ENCODE measurements at regions not wholly inside any gene's neighbourhood (a gene's known extent, or its start where the extent isn't known, plus 50 kb on each side); places are given as distances from the start of the nearest gene placed in this dataset.

GRCh38 chr17:65403626-65404025 lies 157.8 kb downstream of the AXIN2 start:
- no peak for DNase-seq

DNA sequence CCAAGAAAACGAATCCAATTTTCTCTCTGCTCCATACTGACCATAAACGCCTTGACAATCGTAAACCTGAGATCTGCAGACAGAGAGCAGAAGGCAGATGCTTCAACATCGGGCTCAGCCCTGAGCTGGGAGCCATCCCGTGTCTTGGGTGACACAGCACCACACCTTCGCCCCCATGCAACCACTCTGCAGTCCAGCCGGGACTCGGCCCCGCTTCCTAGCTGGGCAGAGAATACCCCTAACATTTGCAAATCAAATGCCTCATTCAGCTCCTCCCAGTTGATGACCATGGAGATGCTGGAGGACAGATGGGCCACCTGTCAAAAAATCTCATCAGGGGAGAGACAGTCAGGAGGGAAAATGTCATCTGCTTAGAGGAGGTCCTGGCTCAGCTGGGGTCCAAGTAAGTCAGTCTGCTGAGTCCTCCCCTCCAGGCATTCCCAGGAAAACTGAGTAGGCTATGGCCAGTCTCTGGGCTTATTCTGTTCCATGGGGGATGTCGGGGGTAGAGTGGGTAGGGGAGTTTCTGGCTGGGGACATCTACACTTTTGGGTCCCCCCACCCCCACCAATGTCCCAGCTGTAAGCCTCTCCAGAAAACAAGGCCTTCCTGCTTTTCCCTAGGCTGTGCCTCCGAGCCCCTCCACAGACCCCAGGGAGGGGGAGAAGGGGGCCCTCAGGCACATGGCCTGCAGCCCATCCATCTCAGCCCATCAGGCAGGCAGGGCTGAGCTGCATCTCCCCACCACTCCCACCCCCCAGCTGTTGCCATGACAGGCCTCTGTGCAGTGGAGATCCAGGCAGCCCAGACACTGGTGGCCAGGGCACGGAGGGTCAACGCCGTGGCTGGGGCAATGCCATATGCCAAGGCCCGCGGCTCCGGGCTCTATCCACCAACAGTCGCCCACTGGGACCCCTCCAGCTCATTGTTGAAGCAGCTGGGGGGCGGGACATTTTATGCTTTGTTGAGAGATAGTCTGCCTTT lies 158.6 kb downstream of the AXIN2 start:
- DNase-seq: no peak

GRCh38 chr17:65401561-65401960 lies 159.9 kb downstream of the AXIN2 start:
- DNase-seq: no peak

GRCh38 chr17:65400701-65401100 lies 160.7 kb downstream of the AXIN2 start:
- no peak for DNase-seq

GRCh38 chr17:65398040-65398787 lies 163.2 kb downstream of the AXIN2 start:
- no peak for DNase-seq

DNA sequence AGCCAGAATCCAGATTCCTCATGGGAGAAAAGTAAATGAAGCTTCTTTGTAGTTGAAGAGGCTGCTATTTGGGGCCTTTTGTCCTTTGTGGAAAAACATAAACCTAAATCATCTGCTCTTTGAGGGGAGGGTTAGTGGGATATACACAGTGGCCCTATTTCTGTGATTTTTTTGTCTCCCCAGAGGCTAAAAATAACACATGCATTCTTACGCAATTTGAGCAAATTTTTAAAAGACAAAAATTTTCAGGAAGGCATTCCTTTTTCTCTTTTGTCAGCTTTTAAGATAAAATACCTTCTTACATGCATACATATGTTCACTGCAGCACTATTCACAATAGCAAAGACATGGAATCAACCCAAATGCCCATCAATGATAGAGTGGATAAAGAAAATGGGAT lies 165.5 kb downstream of the AXIN2 start:
- DNase-seq: no peak

GRCh38 chr17:65394811-65395472 lies 166.5 kb downstream of the AXIN2 start:
- DNase-seq: no peak

GRCh38 chr17:65393514-65393913 lies 167.9 kb downstream of the AXIN2 start:
- DNase-seq: no peak

GRCh38 chr17:65389949-65390348 lies 171.5 kb downstream of the AXIN2 start:
- no peak for DNase-seq

DNA sequence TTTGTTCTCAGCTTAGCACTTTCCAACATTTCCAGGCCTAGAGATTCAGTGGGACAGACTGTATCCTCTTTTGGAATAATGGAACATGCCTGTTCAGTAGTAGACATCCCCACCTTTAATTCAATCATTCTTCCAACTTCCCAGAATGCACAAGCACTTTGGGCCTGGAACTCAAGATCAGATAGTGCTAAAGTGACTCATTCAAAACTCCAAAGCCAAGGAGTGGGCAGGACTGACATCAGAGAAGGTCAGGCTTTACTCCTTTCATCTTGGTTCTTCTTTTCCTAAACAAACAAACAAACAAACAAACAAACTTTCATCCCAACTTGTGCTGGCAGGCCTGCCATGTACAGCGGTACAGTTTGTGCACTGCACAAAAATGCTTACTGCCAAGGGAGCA lies 172.0 kb downstream of the AXIN2 start:
- DNase-seq: no peak

DNA sequence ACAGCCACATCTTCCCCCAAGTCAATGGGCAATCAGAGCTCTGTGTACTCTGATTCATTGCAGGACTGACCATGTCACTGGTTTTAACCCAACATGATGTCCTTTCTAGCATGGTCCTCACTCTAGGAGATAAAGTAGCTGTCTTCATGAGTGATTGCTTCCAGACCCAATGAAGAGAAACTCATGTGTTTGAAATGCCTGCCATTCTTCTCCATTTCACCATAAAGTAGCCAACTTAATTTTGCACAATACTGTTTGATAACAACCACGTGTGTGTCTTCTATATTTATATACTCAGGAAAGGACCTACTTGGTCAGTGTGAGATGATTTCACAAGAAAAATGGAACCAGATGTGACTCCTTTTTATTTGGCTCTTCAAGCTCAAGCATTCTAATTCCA lies 172.5 kb downstream of the AXIN2 start:
- DNase-seq: no peak

GRCh38 chr17:65387322-65387721 lies 174.1 kb downstream of the AXIN2 start:
- DNase-seq: no peak

DNA sequence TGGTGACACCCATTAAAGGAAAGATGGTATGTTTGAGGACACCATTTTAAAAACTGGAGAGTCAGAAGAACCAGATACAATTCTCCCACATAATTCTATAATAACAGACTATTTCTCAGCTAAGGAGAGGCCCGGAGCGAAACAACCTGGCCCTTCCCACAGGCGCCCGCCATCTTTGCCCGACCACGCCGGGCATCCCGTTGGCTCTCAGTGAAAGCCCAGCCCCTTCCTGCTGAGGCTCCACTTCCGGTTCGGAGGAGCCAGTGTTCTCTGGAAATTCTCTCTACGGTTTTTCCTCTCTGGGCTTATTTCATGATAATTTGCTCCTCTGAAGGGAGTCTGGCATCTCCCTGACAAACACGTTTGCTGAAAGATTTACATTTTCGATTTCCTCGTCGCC lies 175.7 kb downstream of the AXIN2 start:
- no peak for DNase-seq

GRCh38 chr17:65385071-65385470 lies 176.4 kb downstream of the AXIN2 start:
- no peak for DNase-seq

- no peak for DNase-seq
Measured at GRCh38 chr17:65381152-65381551, 180.3 kb downstream of the AXIN2 start.

DNA sequence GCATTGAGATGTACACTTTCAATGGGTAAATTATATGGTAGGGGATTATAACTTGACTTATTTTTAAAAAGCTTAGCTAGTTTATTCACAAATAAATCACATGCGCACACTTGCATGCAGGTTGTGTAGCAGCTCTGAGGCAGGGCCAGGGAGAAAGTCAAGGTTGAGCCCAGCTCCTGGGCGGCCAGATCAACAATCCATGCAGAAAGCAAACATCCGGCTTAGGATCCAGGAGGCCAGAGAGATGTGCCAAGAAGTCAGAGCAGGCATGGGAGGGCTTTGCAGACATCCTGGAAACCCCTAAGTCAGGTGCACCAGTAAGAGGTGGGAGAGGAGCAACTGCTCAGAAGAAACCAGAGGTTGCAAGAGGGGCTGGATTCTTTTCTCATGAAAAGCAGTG lies 186.5 kb downstream of the AXIN2 start:
- DNase-seq: no peak

GRCh38 chr17:65371702-65372101 lies 189.7 kb downstream of the AXIN2 start:
- no peak for DNase-seq

- DNase-seq: no peak
Measured at GRCh38 chr17:65370669-65371131, 190.7 kb downstream of the AXIN2 start.

- no peak for DNase-seq
Measured at GRCh38 chr17:65368341-65368740, 193.1 kb downstream of the AXIN2 start.

GRCh38 chr17:65366102-65366844 lies 195.2 kb downstream of the AXIN2 start:
- no peak for DNase-seq

DNA sequence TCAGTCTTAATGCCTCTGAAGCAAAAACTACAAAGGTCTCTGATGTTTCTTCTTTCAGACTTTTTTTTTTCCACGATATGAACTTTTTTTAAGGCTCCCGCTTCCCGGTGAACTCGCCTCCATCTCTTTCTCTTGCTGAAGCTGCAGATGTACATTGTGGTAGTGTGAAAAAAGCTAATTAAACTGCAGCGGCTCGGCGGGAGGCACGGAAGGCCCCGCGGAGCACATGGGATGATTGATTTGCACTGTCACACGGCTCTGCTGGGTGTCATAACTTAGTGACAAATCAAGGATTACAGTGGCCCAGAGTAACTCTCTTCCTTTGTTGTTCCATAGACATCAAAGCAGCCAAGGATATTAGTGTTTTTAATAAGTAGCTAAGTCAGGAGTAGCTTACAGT lies 196.3 kb downstream of the AXIN2 start:
- DNase-seq: no peak

- no peak for DNase-seq
Measured at GRCh38 chr17:65364438-65364837, 197.0 kb downstream of the AXIN2 start.

GRCh38 chr17:65362826-65363225 lies 198.6 kb downstream of the AXIN2 start:
- DNase-seq: no peak
